GM18951 (cell line): ENCODE measurements at regions not wholly inside any gene's neighbourhood (a gene's known extent, or its start where the extent isn't known, plus 50 kb on each side); places are given as distances from the start of the nearest gene placed in this dataset.

Source experiments
- POLR2A ChIP-seq: IDR thresholded peaks from 4 replicates; pipeline ENCODE4 v1.6.1; 2011; ENCODE audit warnings: mild to moderate bottlenecking; ENCODE audit not compliant: insufficient read length, insufficient read depth; ENCODE audit errors: extremely low read depth
- in situ Hi-C: fragments of 300-500 bp; cut with MboI; formaldehyde crosslinking; loops from one replicate; pipeline ENCODE4 v1.12.0; 2022; ENCODE audit warnings: low sequenced_read_pairs, mixed read lengths, inconsistent platforms; ENCODE audit not compliant: unreplicated experiment

GRCh38 chr16:86794216-86794864, 216.0 kb downstream of the FOXL1 start:
- in situ Hi-C loops, result no loop called here

GRCh38 chr16:86797700-86798099, 219.4 kb downstream of the FOXL1 start:
- in situ Hi-C loops, result no loop called here
- no peak for TF ChIP-seq POLR2A

More at GRCh38 chr16:86794216-86794864, 216.0 kb downstream of the FOXL1 start:
- TF ChIP-seq POLR2A, result no peak

GRCh38 chr16:86798247-86799041, 220.1 kb downstream of the FOXL1 start:
- no peak for TF ChIP-seq POLR2A
- in situ Hi-C loops, result no loop called here

- TF ChIP-seq POLR2A, result no peak
- in situ Hi-C loops, result no loop called here
These were observed 221.0 kb downstream of the FOXL1 start for GRCh38 chr16:86799367-86799766.

GRCh38 chr16:86800894-86801293, 222.5 kb downstream of the FOXL1 start:
- TF ChIP-seq POLR2A, result no peak
- in situ Hi-C loops, result no loop called here

- TF ChIP-seq POLR2A, result no peak
- in situ Hi-C loops, result no loop called here
These were observed 223.7 kb downstream of the FOXL1 start for GRCh38 chr16:86802013-86802412.

- in situ Hi-C loops, result no loop called here
- TF ChIP-seq POLR2A, result no peak
These were observed 226.8 kb downstream of the FOXL1 start for GRCh38 chr16:86805188-86805587.

- no peak for TF ChIP-seq POLR2A
- in situ Hi-C loops, result no loop called here
These were observed 228.0 kb downstream of the FOXL1 start for GRCh38 chr16:86806181-86806837.

- no peak for TF ChIP-seq POLR2A
- in situ Hi-C loops, result no loop called here
These were observed 228.5 kb downstream of the FOXL1 start for GRCh38 chr16:86806838-86807351.

GRCh38 chr16:86808863-86809444, 230.6 kb downstream of the FOXL1 start:
- TF ChIP-seq POLR2A, result no peak
- in situ Hi-C loops, result no loop called here

GRCh38 chr16:86809458-86809955, 231.2 kb downstream of the FOXL1 start:
- no peak for TF ChIP-seq POLR2A
- in situ Hi-C loops, result no loop called here

- no peak for TF ChIP-seq POLR2A
- in situ Hi-C loops, result no loop called here
These were observed 231.7 kb downstream of the FOXL1 start for GRCh38 chr16:86810062-86810461.
